Stimulated activated CD4-positive, alpha-beta T cell treated with anti-CD3 and anti-CD28 coated beads, Interleukin-15, amount 100 ng/mL, for 24 hours (primary cell): ENCODE measurements at regions not wholly inside any gene's neighbourhood (a gene's known extent, or its start where the extent isn't known, plus 50 kb on each side); places are given as distances from the start of the nearest gene placed in this dataset.

Experiments
- DNase-seq: peaks from one replicate; pipeline ENCODE4 v3.0.0-alpha.2; 2020

DNA sequence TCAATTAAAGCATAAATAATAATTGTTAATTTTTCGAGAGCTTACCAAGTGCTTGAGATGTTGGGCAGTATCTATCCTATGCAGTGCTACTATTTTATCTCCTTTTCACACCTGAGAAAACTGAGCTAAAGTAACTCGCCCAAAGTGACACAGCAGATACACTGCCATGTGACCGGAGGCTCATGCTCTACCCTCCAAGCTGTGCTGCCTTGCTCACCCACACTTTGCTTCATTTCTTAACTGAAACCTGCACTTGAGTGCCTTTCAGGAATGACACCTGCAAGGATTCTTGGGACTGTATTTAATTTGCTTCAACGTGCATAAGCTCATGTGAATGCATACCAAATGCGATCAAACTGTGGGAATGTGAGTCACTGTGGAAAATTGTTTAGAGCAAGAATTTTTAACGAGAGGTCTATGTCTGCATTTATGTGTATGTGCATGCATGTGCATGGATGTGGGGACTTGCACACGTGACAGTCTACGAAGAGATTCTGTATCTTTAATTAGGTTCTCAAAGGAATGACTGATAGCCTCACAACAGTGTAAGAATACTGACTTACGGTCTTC is 119.2 kb downstream of the ADCYAP1R1 start:
- no peak for DNase-seq
